ENCODE measurements at regions not wholly inside any gene's neighbourhood (a gene's known extent, or its start where the extent isn't known, plus 50 kb on each side); places are given as distances from the start of the nearest gene placed in this dataset.
"Not testable (repeated sequence)": the region's sequence is repeated elsewhere in the genome, so short reads cannot be mapped to it uniquely, and the experiment has no call there.

DNA sequence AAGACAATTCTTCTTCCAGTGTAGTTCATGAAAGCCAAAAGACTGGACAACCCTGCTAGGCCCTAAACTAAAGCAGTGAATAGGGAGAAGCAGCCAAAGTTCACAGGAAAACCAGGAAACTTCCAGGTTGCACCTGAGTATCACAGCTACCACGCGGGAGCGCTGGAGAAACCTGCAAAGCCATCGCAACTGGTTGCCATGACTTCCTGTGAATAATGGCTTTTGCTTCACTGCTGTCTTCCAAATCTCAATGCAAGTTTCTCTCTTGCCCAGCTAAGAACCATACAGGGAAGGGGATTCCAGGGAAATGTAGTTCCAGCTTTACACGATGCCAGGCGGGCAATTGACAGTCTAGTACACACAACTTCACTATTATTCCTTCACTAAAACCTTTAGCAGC, 114.1 kb downstream of the GXYLT1 start:
- no peak for DNase-seq (ENCODE audit: low spot score)

DNA sequence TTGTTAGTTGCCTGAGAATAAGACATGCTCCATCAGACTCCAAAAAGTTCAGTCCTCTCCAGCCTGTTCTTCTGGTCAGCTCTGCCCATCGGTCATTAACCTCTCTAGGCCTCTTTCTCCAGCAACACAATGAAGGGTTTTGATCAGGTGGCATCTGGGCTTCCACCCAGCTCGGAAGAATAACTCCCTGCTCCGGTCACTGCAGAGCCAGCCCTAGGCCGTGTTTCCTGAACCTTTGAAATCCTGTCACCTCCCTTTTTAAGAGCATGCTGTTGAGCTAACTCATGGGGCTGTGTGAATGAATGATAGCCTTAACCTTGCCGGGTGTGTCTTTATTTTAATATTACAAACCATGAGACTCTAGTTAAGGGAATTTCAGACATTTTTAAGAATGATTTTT, 117.1 kb downstream of the GXYLT1 start:
- no peak for DNase-seq (ENCODE audit: low spot score)

DNA sequence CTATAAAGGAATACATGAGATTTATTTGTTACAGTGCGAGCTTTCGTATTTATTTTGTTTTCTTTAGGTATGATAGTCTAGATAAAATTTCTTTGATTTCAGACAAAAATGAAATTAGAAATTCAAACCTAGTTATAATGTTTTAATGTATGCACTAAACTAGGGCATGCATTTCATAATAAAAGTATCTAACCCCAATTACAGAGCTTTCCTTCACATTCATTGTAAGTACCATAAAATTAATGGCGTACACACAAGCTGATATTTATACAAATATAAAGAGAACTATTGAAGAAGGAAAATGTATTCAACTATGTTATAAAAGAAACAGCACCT, 120.2 kb downstream of the GXYLT1 start:
- DNase-seq (ENCODE audit: low spot score): no peak

DNA sequence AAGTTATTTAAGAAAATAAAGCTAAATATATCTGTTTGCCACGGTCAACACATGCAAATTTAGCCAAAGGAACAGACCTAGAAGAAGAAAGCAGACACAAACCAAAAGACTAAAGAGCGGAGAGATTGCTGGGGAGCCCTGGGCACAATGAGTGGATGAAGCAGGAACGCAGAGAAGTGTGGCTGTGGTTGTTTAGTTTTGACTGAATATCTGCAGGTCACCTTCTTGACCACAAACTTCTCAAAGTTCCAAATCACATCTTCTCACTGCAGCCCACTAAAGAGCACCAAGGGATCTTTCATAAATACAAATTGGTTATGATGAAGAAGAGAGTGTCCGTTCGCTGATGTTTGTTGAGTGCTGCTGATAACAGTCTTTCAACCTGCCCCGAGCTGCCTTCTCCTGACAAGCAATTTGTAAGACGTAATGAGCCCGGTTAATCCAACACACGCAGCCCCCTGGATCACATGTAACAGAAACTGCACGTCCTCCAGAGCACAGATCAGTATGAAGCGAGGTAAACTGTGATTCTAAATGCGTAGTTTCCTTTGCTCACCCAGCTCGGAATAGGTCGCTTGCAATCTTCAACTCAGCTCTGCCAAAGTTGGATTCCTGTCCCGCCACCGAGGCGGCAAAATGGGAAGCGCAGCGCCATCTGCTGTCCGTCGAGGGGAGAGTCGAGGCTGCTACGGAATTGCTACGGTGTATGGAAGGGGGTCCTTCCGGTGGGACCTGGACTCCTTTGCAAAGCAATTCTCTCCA, 120.8 kb downstream of the GXYLT1 start:
- DNase-seq (ENCODE audit: low spot score): peak; percentile 74

DNA sequence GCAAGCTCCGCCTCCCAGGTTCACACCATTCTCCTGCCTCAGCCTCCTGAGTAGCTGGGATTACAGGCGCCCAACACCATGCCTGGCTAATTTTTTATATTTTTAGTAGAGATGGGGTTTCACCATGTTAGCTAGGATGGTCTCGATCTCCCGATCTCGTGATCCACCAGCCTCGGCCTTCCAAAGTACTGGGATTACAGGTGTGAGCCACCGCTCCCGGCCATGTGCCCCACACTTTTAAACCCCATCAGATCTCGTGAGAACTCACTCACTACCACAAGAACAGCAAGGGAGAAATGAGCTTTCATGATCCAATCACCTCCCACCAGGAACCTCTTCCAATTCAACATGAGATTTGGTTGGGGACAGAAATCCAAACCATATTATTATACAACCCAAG, 122.7 kb downstream of the GXYLT1 start:
- DNase-seq (ENCODE audit: low spot score): not testable (repeated sequence)

DNA sequence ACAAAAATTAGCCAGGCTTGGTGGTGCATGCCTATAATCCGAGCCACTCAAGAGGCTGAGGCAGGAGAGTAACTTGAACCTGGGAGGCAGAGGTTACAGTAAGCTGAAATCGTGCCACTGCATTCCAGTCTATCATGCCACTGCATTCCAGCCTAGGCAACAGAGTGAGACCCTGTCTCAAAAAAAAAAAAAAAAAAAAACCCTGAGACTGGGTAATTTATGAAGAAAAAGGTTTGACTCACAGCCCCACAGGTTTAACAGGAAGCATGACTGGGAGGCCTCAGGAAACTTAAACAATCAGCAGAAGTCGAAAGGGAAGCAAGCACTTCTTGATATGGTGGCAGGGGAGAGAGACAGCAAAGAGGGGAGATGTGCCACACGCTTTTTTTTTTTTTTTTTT, 123.2 kb downstream of the GXYLT1 start:
- no peak for DNase-seq (ENCODE audit: low spot score)

DNA sequence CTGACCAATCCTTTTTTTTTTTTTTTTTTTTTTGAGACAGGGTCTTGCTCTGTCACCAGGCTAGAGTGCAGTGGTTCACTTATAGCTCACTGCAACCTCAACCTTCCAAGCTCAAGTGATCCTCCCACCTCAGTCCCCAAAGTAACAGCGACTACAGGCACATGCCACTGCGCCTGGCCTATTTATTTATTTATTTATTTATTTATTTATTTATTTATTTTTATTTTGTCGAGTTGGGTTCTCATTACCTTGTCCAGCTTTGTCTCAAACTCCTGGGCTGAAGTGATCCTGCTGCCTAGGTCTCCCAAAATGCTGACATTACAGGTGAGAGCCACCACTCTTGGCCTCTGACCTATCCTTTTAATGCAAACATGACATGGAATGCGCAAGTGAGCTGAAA, 124.4 kb downstream of the GXYLT1 start:
- DNase-seq (ENCODE audit: low spot score): no peak

DNA sequence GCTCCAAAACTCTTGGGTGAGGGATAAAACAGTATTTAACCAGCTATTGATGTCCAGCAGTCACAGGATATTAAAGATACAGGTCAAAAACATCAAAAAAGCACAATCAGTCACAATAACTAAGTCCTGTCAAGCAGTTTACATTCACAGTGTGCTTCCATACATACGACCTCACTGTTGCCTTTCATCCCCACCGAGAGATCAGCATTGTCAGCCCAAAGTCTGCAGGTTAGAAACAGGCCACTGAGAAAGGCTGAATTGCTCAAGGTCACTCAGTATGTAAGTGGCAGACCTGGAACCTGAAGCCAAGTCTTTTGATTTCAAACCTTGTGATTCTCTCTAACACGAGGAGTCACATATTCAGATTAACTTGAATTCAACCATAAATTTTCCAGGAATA, 124.9 kb downstream of the GXYLT1 start:
- no peak for DNase-seq (ENCODE audit: low spot score)

DNA sequence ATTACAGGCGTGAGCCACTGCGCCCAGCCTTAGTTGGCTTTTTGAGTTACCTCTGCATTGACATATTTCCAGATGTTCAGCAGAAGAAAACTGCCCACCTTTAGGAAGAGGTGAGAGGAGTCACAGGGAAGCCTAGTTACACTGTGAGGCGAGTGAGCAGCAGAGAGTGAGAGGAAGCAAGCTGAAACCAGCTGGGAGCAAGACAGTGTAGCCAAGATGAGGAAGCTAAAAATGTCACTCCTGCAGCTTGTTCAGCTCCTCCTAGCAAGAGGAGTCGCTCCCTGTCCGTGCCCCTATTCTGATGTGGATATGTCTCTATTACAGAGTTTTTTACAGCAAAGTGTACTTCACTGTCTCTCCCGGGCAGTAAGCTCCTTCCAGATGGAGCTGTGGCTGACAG, 127.6 kb downstream of the GXYLT1 start:
- no peak for DNase-seq (ENCODE audit: low spot score)

DNA sequence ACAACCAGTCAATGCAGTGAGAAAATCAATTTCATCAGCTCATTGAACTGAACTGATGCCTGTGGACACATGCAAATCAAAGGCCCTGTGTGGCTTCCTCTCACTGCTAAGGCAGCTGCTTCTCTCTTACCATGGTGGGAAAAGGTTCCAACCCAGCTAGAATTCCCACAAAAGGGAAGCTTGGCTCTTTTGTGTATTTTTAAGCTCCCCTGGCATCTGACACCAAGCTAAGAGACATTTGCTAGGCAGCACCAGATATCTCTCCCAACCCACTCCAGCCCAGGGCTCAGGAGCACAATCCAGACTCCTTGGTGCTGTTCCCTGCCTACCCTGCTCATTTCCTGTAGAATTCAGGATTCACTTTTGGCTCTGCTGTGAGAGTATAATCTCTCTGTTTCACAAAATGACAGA, 129.6 kb downstream of the GXYLT1 start:
- no peak for DNase-seq (ENCODE audit: low spot score)

DNA sequence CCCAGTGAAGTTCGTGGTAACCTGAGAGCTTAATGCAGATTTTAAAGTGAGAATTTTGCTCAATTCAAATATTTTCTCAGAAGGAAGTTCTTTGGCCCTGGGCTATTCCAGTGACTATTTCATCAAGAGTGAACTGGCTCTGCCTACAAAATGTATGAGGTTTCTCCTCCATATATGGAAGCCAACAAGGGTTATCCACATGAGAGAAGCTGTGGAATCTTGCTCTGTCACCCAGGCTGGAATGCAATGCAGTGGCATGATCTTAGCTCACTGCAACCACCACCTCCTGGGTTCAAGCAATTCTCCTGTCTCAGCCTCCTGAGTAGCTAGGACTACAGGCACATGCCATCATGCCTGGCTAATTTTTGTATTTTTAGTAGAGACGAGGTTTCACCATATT, 132.2 kb downstream of the GXYLT1 start:
- DNase-seq (ENCODE audit: low spot score): not testable (repeated sequence)

DNA sequence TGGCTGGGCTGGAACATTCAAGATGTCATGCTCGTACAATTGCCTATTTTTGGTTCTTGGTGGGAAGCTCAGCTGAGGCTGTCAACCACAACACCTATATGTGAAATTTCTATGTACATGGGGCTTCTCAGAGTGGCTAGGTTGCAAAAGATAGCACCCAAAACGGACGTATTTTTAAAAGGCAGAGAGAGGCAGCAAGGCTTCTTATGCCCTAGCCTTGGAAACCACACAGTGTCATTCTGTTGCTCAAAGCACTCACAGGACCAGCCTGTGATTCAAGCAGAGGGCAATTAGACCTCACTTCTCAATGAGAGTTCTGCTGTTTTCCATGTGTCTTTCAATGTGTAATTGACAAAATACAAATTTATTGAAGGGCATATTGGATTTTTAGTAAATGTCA, 134.0 kb downstream of the GXYLT1 start:
- no peak for DNase-seq (ENCODE audit: low spot score)

DNA sequence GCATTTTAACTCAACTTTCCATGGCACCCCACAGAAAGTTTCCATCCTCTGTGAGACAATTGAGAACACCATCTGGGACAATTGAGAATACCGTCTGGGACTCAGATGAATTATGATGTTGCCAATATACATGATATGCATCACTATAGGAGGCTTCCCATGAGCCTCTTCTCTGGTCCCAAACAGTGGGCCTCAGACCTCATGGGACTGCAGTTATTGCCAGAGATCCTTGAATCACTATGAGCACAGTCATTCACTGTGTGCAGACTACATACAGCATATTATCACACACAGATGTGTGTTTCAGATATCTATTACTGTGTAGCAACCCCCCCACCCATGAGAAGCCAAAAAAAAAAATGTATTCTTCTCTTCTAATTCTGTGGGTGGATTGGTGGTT, 134.4 kb downstream of the GXYLT1 start:
- DNase-seq (ENCODE audit: low spot score): no peak

DNA sequence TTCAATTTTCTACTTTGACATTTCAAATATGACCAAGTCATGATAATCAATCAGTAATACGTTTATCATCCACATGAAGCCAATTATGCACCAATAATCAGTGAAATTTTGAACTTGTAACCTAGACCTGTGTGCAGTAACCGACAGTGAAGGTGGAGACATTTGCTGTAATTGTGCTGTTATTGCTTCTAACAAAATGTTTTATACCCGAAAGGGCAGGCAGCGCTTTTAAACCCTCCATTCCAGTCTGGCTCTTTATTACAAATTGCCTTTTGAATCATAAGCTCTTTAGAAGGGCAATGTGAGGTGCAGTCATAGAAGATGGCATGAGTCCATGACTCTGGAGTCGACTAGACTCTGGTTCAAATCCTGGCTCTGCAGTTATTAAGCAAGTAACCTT, 135.7 kb downstream of the GXYLT1 start:
- no peak for DNase-seq (ENCODE audit: low spot score)

DNA sequence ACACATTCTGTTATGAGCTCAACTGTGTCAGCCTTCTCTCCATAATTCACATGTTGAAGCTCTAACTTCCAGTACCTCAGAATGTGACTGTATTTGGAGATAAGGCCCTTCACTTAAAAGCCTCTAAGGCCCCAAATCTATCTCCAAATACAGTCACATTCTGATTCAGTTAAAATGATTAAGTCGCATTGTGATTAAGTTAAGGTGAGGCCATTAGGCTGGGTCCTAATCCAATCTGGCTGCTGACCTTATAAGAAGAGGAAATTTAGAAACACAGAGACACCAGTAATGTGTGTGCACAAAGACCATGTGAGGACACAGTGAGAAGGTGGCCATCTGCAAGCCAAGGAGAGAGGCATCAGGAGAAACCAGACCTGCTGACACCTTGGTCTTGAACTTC, 141.6 kb downstream of the GXYLT1 start:
- DNase-seq (ENCODE audit: low spot score): no peak

DNA sequence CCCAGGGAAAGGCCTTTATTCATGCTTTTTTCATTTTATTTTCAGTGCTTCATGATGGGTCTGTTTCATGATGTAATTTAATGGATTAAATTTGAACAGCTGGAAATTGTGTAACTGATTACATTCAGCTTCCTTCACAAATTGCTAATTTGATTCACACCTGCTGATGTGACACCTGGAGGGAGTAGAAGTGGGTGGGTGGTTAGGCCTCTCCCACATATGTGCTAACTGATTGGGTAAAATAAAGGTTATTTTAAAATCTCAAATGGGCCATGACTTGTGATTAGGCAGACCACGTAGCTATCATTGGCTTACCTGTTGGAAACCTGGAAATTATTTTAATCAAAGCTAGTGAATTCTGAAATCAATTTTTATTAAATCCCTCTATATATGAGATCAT, 142.1 kb downstream of the GXYLT1 start:
- DNase-seq (ENCODE audit: low spot score): no peak

DNA sequence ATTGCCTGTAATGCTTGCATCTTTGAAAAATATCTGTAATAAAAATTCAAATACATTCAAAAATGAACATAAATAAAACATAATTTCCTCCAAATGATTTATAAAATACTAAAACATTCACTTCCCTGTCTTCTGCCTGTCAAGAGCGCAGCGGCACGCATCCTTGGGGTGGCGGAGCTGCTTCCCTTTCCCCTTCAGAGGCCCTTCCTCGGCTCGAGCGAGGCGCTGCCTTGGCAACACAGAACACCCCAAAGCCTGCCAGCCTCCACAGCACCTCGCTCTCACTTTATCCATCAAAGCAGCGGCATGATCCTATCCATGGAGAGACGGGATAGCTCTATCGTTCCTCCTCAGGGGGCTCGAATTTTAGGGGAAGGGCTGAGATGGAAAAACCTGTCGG, 146.2 kb downstream of the GXYLT1 start:
- DNase-seq (ENCODE audit: low spot score): no peak

DNA sequence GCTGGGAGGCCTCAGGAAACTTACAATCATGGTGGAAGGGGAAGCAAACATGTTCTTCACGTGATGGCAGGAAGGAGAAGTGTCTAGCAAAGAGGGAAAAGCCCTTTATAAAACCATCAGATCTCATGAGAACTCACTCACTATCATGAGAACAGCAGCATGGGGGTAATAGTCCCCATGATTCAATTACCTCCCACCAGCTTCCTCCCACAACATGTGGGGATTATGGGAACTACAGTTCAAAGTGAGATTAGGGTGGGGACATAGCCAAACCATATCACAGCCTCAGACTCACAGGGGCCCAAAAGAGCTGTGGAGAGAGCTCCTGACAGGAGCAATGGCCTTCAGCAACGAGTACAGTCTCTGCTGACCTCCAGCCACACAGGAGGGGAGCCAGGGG, 151.4 kb downstream of the GXYLT1 start:
- DNase-seq (ENCODE audit: low spot score): no peak

DNA sequence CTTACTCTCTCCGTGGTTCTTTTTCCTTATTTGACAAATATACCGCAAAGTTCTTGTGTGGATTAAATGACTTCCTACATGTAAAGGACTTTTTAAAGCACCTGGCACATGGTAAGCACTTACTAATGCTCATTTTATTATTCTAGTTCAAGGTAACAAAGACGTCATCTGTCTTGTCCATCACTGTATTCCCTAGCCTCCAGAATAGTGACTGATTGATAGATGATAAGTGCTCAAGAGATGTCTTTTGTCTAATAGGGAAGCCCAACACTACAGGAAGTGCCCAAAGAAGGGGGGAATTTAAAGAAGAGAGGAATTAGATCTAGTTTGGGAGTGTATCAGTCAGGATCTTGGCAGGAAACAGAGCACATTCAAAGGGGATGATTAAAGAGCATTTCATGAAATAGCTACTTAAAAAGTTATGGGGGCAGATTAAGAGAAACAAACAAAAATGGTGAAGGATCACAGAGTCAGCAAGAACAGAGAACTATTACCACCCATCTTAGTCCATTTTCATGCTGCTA, 151.9 kb downstream of the GXYLT1 start:
- DNase-seq (ENCODE audit: low spot score): no peak

DNA sequence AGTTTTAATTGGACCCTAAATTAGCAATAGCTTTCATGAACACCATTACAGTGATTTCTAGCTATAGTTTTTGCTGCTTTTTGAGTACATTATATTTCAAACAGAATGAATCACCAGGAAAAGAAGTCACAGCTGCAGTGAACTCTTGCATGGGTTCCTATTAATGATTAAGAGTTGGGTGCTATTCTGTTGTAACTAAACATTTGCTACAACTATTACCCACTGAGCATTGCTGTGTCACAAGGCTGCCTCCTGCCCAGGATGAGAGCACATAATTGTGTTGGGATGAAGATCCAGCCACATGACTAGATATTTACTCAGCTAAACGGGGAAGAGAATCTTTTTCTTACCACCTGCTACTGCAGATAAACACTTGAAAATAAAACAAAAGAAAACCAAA, 152.7 kb downstream of the GXYLT1 start:
- no peak for DNase-seq (ENCODE audit: low spot score)

DNA sequence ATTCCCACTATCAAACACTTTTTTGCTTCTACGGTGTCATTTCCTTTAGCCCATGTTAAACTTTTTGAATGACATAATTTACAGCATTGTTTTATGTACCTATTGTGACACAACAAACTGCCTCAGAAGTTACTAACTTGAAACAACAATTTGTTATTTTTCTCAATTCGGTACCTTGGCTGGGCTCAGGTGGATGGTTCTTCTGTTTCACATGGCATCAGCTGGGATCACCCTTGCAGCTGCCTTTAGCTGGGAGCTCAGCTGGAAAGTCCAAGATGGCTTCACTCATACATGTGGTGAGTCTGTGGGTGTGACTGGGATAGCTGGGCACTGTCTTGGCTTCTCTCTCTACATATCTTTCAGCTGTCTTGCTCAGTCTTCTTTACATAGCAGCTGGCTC, 156.0 kb downstream of the GXYLT1 start:
- no peak for DNase-seq (ENCODE audit: low spot score)

DNA sequence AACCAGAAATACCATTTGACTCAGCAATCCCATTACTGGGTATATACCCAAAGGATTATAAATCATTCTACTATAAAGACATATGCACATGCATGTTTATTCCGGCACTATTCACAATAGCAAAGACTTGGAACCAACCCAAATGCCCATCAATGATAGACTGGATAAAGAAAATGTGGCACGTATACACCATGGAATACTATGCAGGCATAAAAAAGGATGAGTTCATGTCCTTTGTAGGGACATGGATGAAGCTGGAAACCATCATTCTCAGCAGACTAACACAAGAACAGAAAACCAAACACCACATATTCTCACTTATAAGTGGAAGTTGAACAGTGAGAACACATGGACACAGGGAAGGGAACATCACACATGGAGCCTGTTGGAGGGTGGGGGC, 158.2 kb downstream of the GXYLT1 start:
- not testable (repeated sequence) for DNase-seq (ENCODE audit: low spot score)

DNA sequence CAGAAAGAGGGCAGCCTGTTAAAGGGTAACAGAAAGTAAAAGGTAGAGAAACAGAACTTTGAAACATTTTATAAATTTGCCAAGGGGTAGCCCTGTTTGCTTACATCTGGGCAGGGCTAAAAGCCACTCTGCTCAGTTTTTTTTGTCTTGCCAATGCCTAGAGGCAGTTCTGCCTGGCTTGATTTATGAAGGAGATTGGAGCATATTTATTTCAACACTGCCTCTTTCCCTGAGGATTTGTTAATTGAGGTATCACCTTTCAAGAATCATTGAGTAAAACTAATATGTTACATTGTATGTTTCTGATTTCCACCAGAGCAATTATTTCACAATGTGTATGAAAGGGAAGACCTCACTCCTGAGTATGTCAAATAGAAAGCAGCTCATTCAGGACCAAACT, 160.8 kb downstream of the GXYLT1 start:
- DNase-seq (ENCODE audit: low spot score): no peak

DNA sequence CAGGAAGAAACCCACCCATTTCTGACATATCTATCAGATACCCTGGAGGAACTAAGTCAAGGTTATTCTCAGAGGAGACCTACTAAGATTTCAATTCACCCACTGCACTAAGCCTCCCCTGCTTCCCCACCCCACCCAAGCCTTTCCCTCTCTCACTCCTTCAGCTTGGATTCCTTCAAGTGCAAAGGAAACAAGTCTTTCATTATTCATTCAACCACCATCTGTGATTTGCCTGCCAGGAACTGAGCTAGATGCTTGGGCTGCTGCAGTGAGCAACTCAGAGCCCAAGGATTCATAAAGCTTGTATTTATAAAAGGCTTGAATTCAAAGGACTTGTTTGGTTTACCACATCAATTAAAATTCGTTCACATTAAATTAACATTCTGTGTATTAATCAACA, 161.3 kb downstream of the GXYLT1 start:
- no peak for DNase-seq (ENCODE audit: low spot score)

DNA sequence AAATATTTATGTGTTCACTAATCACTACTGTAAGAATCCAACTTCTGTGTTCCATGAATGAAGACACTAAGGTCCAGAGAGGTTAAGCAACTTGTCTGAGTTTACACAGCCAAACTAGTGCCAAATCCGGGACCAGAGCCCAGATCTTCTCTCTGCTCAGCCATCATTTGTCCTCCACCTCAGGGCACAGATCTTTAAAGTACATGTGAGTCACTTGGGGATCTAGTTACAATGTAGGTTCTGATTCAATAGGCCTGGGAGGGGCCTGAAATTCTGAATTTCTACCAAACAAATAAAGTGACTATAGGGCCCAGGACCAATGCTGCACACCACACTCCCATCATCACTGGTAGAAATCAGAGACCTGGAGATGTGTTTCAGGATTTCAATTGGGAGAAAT, 162.9 kb downstream of the GXYLT1 start:
- no peak for DNase-seq (ENCODE audit: low spot score)
